ENCODE measurements at regions not wholly inside any gene's neighbourhood (a gene's known extent, or its start where the extent isn't known, plus 50 kb on each side); places are given as distances from the start of the nearest gene placed in this dataset.

DNA sequence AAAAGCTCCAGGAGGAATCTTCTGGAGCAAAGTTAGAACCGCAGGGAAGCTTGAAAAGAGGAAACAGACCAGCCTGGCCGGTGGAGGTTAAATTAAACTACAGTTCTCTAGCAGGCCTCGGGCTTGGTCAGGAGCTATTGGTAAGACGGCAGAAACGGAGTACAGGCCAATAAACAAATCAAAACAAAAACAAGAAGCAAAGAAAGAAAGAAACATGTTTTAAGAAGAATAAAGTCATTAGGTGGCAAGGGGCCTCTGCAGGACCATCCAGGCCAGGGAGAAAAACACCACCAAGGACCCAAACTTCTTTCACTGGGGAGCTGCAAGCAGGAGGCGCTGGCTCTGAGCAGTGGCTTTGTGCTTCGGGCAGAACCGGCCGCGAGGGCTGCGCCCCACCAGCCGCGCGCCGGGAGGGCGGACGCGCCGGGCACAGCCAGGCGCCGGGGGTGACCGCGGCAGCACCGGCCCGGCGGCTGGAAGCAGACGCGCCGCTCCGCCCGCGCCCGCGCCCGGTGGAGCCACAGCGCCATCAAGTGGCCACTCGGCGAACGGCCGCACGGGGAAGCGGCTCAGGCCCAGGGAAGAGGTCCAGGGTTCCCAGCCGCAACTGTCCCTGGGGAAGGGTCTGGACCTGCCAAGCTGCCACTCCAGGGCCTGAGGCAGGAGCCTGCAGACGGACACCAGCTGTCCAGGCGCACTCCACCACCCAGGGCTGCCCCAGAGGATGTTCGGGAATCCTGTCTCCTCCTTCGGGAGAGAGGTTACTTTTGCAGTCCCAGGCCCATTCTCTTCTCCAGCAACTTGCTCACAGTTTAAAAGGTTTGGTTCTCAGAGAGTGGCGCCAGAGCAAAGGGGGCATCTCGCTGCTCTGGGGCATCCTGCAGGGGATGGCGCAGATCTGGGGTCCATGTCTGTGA is 419.4 kb downstream of the SOX9 start (continued):
- TF ChIP-seq POU6F1 (CRISPR knock-in tag; IDR thresholded peaks at IDR 0.05; ENCODE audit: borderline replicate concordance, low read depth) (no peak), TCF4 (CRISPR knock-in tag; IDR thresholded peaks at IDR 0.05; ENCODE audit: borderline replicate concordance) (no peak), PPARA (CRISPR knock-in tag; IDR thresholded peaks at IDR 0.05; ENCODE audit: borderline replicate concordance) (no peak), CREB5 (CRISPR knock-in tag; IDR thresholded peaks at IDR 0.05; ENCODE audit: low read depth) (no peak), ZNF8 (CRISPR knock-in tag; IDR thresholded peaks at IDR 0.05) (no peak), PATZ1 (CRISPR knock-in tag; IDR thresholded peaks at IDR 0.05; ENCODE audit: borderline replicate concordance) (no peak)

GRCh38 chr17:72542317-72542716 is 421.5 kb downstream of the SOX9 start:
- TF ChIP-seq TSHZ2 (CRISPR knock-in tag; IDR thresholded peaks at IDR 0.05) (no peak), CSRNP3 (CRISPR knock-in tag; IDR thresholded peaks at IDR 0.05) (no peak), OSR1 (CRISPR knock-in tag; IDR thresholded peaks at IDR 0.05) (no peak), ZNF8 (CRISPR knock-in tag; IDR thresholded peaks at IDR 0.05) (no peak), TOX (CRISPR knock-in tag; IDR thresholded peaks at IDR 0.05; ENCODE audit: borderline replicate concordance) (no peak), TCF4 (CRISPR knock-in tag; IDR thresholded peaks at IDR 0.05; ENCODE audit: borderline replicate concordance) (no peak), CREB5 (CRISPR knock-in tag; IDR thresholded peaks at IDR 0.05; ENCODE audit: low read depth) (no peak), ZNF70 (CRISPR knock-in tag; IDR thresholded peaks at IDR 0.05) (no peak), GLIS3 (CRISPR knock-in tag; IDR thresholded peaks at IDR 0.05) (no peak), ZFP30 (CRISPR knock-in tag; IDR thresholded peaks at IDR 0.05) (no peak), BACH2 (CRISPR knock-in tag; IDR thresholded peaks at IDR 0.05; ENCODE audit: borderline replicate concordance) (no peak), ISL1 (CRISPR knock-in tag; IDR thresholded peaks at IDR 0.05) (no peak), ZFP3 (CRISPR knock-in tag; IDR thresholded peaks at IDR 0.05) (no peak), ZC3H10 (CRISPR knock-in tag; IDR thresholded peaks at IDR 0.05) (no peak), ESRRG (CRISPR knock-in tag; IDR thresholded peaks at IDR 0.05) (no peak), POU6F1 (CRISPR knock-in tag; IDR thresholded peaks at IDR 0.05; ENCODE audit: borderline replicate concordance, low read depth) (no peak)
- ATAC-seq = no peak
